Right lobe of liver (tissue), 4 donors: ENCODE measurements at regions not wholly inside any gene's neighbourhood (a gene's known extent, or its start where the extent isn't known, plus 50 kb on each side); places are given as distances from the start of the nearest gene placed in this dataset.

Experiments used
- CTCF ChIP-seq, 4 donors: fragments of 200-600 bp in 3 of 4; fragments of 450-650 bp in 1 of 4; IDR thresholded peaks; one replicate each; pipeline versions ENCODE4 v1.5.1 to v1.8.0; 2016 to 2022; ENCODE audit warnings: antibody characterized with exemption in 4 of 4, mild to moderate bottlenecking in 2 of 4
- POLR2A ChIP-seq: fragments of 450-650 bp; IDR thresholded peaks from one replicate; pipeline ENCODE4 v1.6.1; 2017; ENCODE audit warnings: antibody characterized with exemption, mild to moderate bottlenecking
- donor health status: DM: no; HTN: no; CAD: no.
- donor health status: DM: no; HTN: no; CAD: no.
- donor health status: DM: no; HTN: yes; CAD: no.

DNA sequence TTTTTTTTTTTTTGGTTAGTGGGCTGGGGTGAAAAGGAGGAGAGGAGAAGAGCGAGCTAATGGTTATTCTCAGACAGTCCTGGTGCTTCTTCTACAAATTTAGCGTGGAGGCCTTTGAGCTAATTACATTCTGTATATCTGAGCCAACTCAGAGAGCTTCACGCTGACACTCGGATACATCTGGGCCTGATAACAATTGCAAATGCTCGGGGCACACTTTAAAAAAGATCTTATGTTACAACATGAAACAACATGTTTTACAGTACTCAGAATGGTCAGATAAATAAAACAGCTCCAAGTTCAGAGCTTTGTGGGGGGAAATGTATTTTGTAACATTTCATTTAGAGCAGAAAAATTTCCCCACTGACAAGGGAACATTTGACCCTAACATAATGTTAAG is 966.9 kb upstream of the NR2F2 start:
- no peak for TF ChIP-seq CTCF (IDR thresholded peaks at IDR 0.05)
- no peak for TF ChIP-seq POLR2A
